Endodermal cell (in vitro differentiated cells): ENCODE measurements at regions not wholly inside any gene's neighbourhood (a gene's known extent, or its start where the extent isn't known, plus 50 kb on each side); places are given as distances from the start of the nearest gene placed in this dataset.

ENCODE experiments used
- DNase-seq: peaks from one replicate; pipeline ENCODE4 v3.0.0-alpha.2; 2017
- H3K27ac ChIP-seq: 2 replicates; pipeline ENCODE4 v1.5.1; 2013; ENCODE audit warnings: mild to moderate bottlenecking, low read depth, low read length, moderate library complexity
- H3K27me3 ChIP-seq: 2 replicates; pipeline ENCODE4 v1.6.1; 2013; ENCODE audit warnings: mild to moderate bottlenecking, low read length, moderate library complexity; ENCODE audit not compliant: insufficient read depth, control insufficient read depth, poor library complexity, severe bottlenecking
- H3K36me3 ChIP-seq: 2 replicates; pipeline ENCODE4 v1.7.0; 2013; ENCODE audit warnings: mild to moderate bottlenecking, low read length, moderate library complexity; ENCODE audit not compliant: control insufficient read depth, insufficient read depth
- H3K4me1 ChIP-seq: one replicate; pipeline ENCODE4 v1.7.0; 2013; ENCODE audit warnings: low read length; ENCODE audit not compliant: control insufficient read depth, insufficient read depth
- H3K4me3 ChIP-seq: 2 replicates; pipeline ENCODE4 v1.5.1; 2013; ENCODE audit warnings: mild to moderate bottlenecking, low read length, moderate library complexity
- H3K9ac ChIP-seq: 2 replicates; pipeline ENCODE4 v1.6.1; 2013; ENCODE audit warnings: mild to moderate bottlenecking, low read length, moderate library complexity; ENCODE audit not compliant: poor library complexity, severe bottlenecking; ENCODE audit errors: extremely low read depth
- H3K9me3 ChIP-seq: 2 replicates; pipeline ENCODE4 v1.6.1; 2013; ENCODE audit warnings: mild to moderate bottlenecking, low read length, moderate library complexity; ENCODE audit not compliant: control insufficient read depth
- H3K27ac Mint-ChIP-seq: 2 replicates; pipeline ENCODE4 v1.8.0; 2020; ENCODE audit warnings: mixed read lengths
- H3K27me3 Mint-ChIP-seq: 2 replicates; pipeline ENCODE4 v1.8.0; 2021; ENCODE audit warnings: mild to moderate bottlenecking, mixed read lengths; ENCODE audit not compliant: insufficient read depth
- H3K36me3 Mint-ChIP-seq: 2 replicates; pipeline ENCODE4 v1.8.0; 2020; ENCODE audit warnings: low read depth, mixed read lengths
- H3K4me1 Mint-ChIP-seq: 2 replicates; pipeline ENCODE4 v1.8.0; 2020; ENCODE audit warnings: mixed read lengths
- H3K4me3 Mint-ChIP-seq: 2 replicates; pipeline ENCODE4 v1.8.0; 2020; ENCODE audit warnings: mild to moderate bottlenecking, moderate library complexity, mixed read lengths
- H3K9me3 Mint-ChIP-seq: 2 replicates; pipeline ENCODE4 v1.8.0; 2020; ENCODE audit warnings: mild to moderate bottlenecking, mixed read lengths
- CTCF ChIP-seq: fragments of 200-600 bp; sonication (generic); conservative IDR thresholded peaks from 2 replicates; pipeline ENCODE4 v1.5.0; 2021; ENCODE audit warnings: antibody characterized with exemption, mild to moderate bottlenecking
- WGBS, 2 experiments: methylation state at CpG; one replicate each; pipeline versions ENCODE4 v1.1.5 to v1.1.7; 2013; ENCODE audit warnings: missing lambda C conversion rate in 2 of 2, mixed read lengths in 1 of 2; ENCODE audit not compliant: insufficient coverage in 1 of 2, insufficient read length in 1 of 2; 5-methylcytosine and 5-hydroxymethylcytosine counted together

GRCh38 chr2:43078301-43078700, 148.1 kb downstream of the ZFP36L2 start:
- 92 to 95% methylated on average over 4 to 5 of the region's 5 CpGs for WGBS, 2 experiments
- H3K36me3 Mint-ChIP-seq: no peaks in the 10 kb centered on the region
- no peak overlapping the region for H3K27ac ChIP-seq
- H3K9me3 Mint-ChIP-seq: no peaks in the 10 kb centered on the region
- TF ChIP-seq CTCF: no peak
- no peaks in the 10 kb centered on the region for H3K27me3 Mint-ChIP-seq
- H3K36me3 ChIP-seq: no peaks in the 10 kb centered on the region
- DNase-seq: no peak
- no peaks in the 10 kb centered on the region for H3K4me1 ChIP-seq
- H3K9me3 ChIP-seq: no peaks in the 10 kb centered on the region
- no peak overlapping the region for H3K4me3 ChIP-seq
- H3K4me1 Mint-ChIP-seq: peaks cover 7% of the 10 kb centered on the region
- no peaks in the 10 kb centered on the region for H3K27me3 ChIP-seq
- H3K4me3 Mint-ChIP-seq: no peak overlapping the region
- H3K27ac Mint-ChIP-seq: no peak overlapping the region
- H3K9ac ChIP-seq: no peak overlapping the region

- Mint-ChIP-seq H3K9me3 (no peaks in the 10 kb centered on the region), H3K4me3 (no peak overlapping the region), H3K27ac (no peak overlapping the region), H3K36me3 (no peaks in the 10 kb centered on the region), H3K4me1 (peaks cover 3% of the 10 kb centered on the region), H3K27me3 (no peaks in the 10 kb centered on the region)
- Histone ChIP-seq H3K4me3 (no peak overlapping the region), H3K27ac (no peak overlapping the region), H3K9me3 (no peaks in the 10 kb centered on the region), H3K36me3 (no peaks in the 10 kb centered on the region), H3K9ac (no peak overlapping the region), H3K4me1 (no peaks in the 10 kb centered on the region), H3K27me3 (no peaks in the 10 kb centered on the region)
- 76% methylated on average over 1 of the region's 1 CpG; no CpG with 5 or more reads in 1 of the 2 experiments for WGBS, 2 experiments
- no peak for DNase-seq
- no peak for TF ChIP-seq CTCF
These were observed 148.5 kb downstream of the ZFP36L2 start for GRCh38 chr2:43077876-43078275.

- H3K36me3 ChIP-seq: no peaks in the 10 kb centered on the region
- H3K9ac ChIP-seq: no peak overlapping the region
- Mint-ChIP-seq H3K27me3 (no peaks in the 10 kb centered on the region), H3K4me1 (no peaks in the 10 kb centered on the region), H3K27ac (no peak overlapping the region), H3K36me3 (no peaks in the 10 kb centered on the region), H3K4me3 (no peak overlapping the region), H3K9me3 (no peaks in the 10 kb centered on the region)
- TF ChIP-seq CTCF: no peak
- DNase-seq: peak; percentile 13
- H3K4me3 ChIP-seq: no peak overlapping the region
- H3K9me3 ChIP-seq: no peaks in the 10 kb centered on the region
- no peaks in the 10 kb centered on the region for H3K4me1 ChIP-seq
- H3K27me3 ChIP-seq: no peaks in the 10 kb centered on the region
- 84 to 100% methylated on average over 1 to 5 of the region's 5 CpGs for WGBS, 2 experiments
- no peak overlapping the region for H3K27ac ChIP-seq
These were observed 149.7 kb downstream of the ZFP36L2 start for GRCh38 chr2:43076676-43077075.
